Epidermal melanocyte (primary cell): ENCODE measurements at regions not wholly inside any gene's neighbourhood (a gene's known extent, or its start where the extent isn't known, plus 50 kb on each side); places are given as distances from the start of the nearest gene placed in this dataset.
"Not testable (repeated sequence)": the region's sequence is repeated elsewhere in the genome, so short reads cannot be mapped to it uniquely, and the experiment has no call there.

Source experiments
- DNase-seq: peaks from one replicate; pipeline ENCODE4 v3.0.0; 2011; ENCODE audit warnings: low spot score; ENCODE audit not compliant: insufficient read length

DNA sequence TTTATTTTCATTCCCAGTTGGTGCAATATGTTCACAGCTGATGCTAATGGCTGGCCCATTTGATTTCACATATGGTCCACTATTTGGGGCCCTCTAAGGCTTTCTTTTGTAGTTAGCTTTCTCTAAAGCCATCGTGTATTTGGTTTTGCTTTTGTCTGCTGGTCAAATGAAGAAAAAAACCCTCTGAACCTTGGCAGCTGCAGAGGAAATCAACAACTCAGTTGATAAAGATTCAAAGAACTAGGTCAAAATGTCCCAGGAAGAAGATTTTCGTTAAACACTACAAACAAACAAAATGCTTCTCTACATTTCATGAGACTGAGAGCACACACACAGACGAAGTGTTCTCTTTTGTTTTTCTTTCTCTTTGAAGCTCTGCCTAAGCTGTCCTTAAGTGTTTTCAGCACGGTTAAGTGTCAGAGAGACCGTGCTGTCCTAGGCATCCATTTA is 655.0 kb downstream of the RWDD3 start:
- no peak for DNase-seq

DNA sequence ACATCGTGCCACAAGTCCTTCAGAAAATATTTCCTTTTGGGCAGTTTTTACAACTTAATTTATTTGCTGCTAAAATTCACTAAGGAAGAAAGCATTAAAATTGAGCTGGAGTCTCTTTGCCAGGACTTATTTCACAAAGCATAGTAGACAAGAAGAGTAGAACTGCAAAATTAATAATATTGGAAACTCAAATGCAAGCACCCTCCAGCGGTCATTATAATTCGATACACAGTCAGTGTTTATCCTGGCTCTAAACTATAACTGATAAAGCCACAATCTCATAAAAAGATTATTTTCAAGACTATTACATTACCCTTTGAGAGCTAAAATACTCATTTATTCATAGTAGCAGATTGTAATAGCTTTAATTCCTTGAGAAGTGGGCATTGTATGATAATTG is 655.4 kb downstream of the RWDD3 start:
- DNase-seq: no peak

GRCh38 chr1:95893921-95894320 is 659.9 kb downstream of the RWDD3 start:
- no peak for DNase-seq

DNA sequence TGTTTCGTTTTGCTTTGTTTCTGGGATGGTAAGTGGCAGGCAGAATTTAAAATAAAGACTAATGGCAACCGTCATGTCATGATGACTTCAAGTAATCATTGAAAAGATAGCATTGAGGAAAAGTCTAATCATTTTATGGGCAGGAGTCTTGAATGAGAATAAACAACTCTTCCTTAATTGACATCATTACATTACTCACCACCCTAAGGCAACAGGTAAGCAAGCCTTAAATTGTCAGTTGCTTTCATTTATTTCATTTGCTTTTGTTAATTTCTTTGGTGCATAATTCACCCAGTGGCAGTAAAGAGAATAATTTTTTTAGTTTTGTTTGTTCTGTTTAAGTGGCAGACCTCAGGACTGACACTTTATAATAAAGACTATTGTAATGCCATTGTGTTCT is 669.0 kb downstream of the RWDD3 start:
- no peak for DNase-seq

- DNase-seq: no peak
Observed at GRCh38 chr1:95905818-95906395, 671.9 kb downstream of the RWDD3 start.

DNA sequence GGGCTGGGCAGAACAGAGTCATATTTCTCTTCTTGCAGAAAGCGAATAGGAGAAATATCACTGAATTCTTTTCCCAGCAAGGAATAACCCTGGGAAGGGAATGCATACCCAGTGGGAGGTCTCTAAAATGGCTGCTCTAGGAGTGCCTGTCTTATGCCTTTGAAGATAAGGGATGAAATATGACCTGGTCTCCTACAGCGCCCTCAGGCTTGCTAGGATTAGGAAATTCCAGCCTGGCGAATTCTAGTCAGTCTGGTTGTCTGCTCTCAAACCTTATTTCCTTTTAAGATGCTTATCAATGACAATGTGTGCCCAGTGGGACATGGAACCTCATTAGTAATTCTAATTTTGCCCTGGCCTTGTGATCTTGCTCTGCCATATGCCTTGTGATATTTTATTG is 677.7 kb downstream of the RWDD3 start:
- not testable (repeated sequence) for DNase-seq

DNA sequence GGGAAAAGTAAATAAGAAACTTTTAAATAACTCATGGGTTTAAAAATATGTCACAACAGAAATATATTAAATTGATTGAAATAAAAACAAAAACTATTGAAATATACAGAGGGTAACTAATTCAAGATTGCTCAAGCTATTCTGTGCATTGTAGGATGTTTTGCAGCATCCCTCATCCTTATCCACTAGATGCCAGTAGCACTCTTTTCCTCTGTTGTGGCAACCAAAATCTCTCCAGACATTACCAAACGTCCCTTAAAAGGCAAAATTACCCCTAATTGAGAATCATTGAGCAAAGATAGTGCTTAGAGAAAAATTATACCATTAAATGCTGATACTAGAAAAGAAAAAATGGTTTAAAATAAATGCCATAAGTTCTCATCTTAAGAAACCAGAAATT is 682.6 kb downstream of the RWDD3 start:
- DNase-seq: no peak

- no peak for DNase-seq
Observed at GRCh38 chr1:95924684-95925083, 690.7 kb downstream of the RWDD3 start.

DNA sequence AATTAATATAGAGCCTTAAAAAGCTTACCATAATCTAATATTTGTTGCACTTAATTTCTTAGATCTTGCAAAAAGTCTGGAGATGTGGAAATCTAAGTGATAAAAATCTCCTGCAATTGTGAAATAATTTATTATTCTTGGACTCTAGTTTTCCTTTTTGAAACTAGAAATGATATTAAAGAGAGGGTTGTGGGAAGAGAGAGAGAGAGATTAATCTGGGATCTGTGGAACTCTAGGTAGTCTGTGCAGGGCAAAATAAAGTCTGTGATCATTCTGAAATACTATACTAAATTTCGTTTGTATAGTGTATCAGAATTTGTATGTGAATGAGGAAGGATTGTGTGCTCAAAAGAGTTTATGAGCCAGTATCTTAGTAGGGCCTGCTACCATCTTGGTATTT is 692.3 kb downstream of the RWDD3 start:
- no peak for DNase-seq

DNA sequence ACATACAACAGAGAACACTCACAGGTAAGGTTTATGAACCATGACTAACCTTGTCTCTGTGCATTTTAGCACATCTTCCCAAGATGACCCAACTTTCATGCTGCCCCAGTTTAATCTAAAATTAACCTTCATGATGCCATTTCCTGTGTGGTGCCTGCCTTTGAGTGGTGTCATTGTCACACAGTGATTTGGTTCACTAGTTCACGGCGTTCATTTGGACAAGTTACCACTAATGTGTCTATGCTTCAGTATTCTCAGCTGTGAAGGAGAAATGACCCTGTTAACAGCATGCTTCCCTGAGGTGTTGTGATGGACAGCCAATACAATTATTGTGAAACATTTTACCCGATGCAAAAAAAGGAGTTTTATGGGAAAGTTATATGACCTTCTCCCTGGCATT is 693.1 kb downstream of the RWDD3 start:
- no peak for DNase-seq

DNA sequence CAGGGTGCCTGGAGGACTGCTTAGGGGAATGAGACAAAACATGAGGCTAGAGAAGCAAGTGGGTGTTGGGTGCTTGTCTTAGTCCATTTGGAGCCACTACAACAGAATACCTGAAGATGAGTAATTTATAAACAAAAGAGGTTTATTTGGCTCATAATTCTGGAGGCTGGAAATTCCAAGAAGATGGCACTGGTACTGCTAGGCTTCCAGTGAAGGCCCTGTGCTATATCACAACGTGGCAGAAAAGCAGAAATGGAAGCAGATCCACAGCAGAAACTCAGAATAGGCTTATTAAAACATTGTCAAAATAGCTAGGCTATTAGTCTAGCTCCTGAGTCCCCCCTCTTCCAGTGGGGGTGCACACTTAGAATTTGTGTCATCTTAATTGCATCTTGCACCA is 701.7 kb downstream of the RWDD3 start:
- DNase-seq: no peak

- no peak for DNase-seq
Observed at GRCh38 chr1:95941121-95941798, 707.2 kb downstream of the RWDD3 start.

DNA sequence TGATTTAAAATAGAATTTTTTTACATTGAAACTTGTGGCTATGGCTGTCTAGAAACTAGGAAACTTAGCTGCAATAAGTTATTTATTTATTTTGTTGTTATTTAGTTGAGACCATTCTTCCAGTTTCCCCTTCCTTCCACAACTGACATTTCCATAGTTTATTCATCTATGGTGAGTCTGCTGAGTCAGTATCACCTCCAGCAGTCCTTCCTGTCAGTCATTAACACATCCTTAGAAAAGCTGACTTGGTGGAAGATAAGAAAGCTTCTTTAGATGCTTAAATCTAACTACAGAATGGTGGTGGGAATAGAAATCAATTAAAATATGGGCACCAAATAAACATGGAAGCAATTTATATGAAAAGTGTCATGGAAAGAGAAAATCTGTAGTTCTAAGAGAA is 714.0 kb downstream of the RWDD3 start:
- DNase-seq: no peak

- DNase-seq: no peak
Observed at GRCh38 chr1:95951371-95952102, 717.5 kb downstream of the RWDD3 start.

GRCh38 chr1:95953015-95953414 is 719.0 kb downstream of the RWDD3 start:
- DNase-seq: no peak

DNA sequence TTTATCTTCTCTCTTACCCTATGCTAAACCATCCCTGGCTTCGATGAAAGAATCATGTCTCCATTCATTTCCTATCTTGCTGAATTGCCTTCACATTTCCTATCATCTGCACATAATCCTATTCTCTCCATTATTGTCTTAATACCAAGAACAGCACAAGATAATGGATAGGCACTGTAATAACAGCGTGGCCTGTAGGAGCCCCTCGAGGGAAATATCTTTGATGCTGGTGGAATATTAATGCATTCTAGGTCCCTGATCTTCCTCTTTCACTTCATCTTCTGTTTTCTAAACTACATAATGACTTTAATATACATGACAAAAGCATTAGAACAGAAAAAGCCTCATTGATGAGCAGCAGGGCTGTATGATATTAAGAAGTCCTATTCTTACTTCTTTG is 720.6 kb downstream of the RWDD3 start:
- DNase-seq: no peak

- DNase-seq: no peak
Observed at GRCh38 chr1:95956215-95956614, 722.2 kb downstream of the RWDD3 start.

DNA sequence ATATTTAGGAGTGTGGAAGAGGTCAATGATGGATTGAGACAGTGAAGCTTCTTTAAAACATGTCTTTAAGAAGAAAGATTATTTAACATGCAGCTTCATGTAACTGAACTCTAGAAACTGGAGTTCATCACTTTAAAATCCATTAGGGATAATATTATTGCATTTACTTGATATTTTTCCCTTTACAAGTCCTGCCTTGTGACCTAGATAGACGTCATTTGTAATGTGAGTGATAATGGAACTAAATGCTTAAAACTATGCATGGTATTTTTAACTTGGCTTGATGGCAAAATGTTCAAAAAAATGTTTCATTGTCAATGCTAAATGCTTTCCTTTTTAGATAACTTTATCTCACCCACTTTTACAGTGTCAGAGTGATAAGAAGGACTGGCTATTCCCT is 723.7 kb downstream of the RWDD3 start:
- no peak for DNase-seq

GRCh38 chr1:95966866-95967265 is 732.9 kb downstream of the RWDD3 start:
- DNase-seq: no peak

DNA sequence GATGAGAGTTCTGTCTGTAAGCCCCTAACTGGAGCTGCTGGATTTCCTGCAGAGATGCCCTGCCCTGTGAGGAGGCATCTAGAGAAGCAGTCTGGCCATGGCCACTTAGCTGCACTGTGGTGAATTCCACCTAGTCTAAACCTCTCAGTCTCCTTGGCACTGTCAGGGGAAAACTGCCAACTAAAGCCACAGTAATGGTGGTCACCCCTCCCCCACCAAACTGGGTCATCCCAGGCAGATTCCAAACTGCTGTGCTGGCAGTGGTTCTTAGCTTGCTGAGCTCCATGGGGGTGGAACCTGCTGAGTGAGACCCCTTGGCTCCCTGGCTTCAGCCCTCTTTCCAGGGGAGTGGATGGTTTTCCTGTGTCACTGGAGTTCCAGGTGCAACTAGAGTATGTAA is 740.6 kb downstream of the RWDD3 start:
- no peak for DNase-seq

GRCh38 chr1:95982711-95983110 is 738.9 kb upstream of the PTBP2 start:
- no peak for DNase-seq

GRCh38 chr1:95983831-95984230 is 737.8 kb upstream of the PTBP2 start:
- DNase-seq: no peak
